HG03457 (cell line): ENCODE measurements at regions not wholly inside any gene's neighbourhood (a gene's known extent, or its start where the extent isn't known, plus 50 kb on each side); places are given as distances from the start of the nearest gene placed in this dataset.
"Not testable (repeated sequence)": the region's sequence is repeated elsewhere in the genome, so short reads cannot be mapped to it uniquely, and the experiment has no call there.

ENCODE experiments used
- ATAC-seq: cut with Tn5 transposase; IDR thresholded peaks from one replicate; pipeline ENCODE4 v1.9.1; 2021; ENCODE audit warnings: moderate number of reproducible peaks; ENCODE audit not compliant: unreplicated experiment

DNA sequence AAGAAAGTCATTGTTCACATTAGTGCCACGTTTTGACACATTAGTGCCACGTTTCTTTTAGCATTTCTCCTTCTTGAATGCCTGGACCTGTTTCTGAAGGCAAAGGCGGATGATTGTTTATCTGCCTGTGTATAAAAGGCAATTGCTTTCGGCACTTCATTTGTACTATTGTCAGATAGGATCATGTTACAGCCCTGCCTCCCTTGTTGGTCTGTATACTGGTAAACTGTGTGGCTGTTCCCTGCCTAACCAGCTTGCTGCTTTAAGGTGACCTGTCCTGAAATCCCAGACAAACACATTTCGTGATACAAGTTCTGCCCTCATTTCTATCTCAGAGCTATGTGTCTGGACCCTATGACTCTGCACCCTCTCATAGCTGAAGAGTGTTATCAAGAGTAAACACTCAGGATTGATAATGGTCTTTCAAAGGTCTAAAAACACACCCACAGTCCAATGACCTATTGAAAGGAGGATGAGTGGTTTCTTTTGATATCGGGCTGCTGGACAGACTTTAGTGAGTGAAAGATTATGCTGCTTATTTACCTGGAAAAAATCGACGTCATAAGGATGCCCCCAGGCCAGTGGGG lies 276.3 kb upstream of the MCTP2 start:
- no peak for ATAC-seq

DNA sequence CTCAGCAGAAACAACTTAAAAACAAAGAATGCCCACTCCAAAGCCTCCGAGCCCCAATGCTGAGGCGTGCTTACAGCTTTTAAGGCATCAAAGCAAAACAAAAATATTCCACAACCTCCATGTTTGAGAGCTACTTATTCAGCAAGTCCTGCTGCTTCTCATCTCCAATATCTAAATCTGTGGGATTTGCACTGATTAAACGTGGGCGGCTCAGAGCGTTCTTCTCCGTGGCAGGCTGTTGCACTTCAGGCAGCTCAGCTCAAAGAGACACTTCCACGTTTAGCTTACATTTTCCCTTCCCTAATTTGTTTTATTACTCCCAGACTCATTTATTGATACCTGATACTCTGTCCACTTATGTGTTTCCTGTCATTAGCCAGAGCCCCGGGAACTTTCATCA lies 282.6 kb upstream of the MCTP2 start:
- no peak for ATAC-seq

DNA sequence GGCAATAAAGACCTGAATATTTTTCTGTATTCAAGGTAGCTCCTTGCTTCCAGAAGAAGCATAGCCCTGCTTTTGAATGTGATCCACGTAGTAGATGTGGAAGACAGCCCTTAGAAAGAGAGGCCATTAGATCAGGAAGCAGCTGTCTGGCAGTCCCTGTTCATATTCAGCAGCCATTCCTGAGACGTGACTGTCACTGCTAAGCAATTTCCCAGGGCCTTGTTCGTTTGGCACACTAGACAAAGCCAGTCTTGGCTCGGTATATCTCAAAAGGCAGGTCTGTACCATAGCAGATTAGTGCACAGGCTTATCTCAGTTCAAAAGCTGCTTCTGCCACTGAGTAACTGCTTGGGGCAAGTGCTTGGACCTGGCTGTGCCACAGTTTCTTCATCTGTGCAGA lies 287.8 kb upstream of the MCTP2 start:
- ATAC-seq: no peak

DNA sequence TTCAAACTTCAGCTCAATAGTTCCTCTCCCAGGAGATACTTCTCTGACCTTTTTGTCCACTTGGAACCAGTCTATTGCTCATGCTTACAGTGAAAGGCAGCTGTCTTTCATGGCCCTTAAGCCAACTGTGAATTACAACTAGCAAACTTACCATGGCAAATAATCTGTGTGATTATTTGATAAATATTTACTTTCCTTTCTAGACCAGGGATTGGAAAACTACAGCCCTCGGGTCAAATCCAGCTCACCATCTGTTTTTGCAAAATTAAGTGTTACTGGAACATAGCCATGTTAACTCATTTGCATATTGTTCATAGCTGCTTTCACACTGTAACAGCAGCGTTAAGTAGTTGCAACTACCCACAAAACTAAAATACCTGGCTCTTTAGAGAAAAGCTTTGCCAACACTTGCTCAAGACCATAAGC lies 289.1 kb upstream of the MCTP2 start:
- no peak for ATAC-seq

DNA sequence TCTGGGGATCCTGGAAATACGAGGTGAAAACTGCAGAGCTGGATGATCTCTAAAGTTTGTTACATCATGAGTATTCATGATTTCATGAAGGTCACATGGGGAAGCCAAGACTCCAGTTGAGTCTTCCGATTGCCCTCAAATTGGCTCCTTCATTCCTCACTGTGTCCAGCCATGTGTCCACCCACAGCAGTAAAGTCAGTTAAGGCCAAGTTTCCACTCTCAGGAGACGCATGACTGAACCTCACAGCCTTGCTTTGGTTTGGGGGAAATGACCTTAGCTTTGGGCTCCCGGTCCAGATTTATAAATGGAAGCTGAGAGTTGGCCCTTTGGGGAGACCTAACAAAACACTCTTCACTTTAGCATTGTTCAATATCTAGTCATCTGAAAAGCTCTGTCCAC lies 289.7 kb upstream of the MCTP2 start:
- ATAC-seq: no peak

DNA sequence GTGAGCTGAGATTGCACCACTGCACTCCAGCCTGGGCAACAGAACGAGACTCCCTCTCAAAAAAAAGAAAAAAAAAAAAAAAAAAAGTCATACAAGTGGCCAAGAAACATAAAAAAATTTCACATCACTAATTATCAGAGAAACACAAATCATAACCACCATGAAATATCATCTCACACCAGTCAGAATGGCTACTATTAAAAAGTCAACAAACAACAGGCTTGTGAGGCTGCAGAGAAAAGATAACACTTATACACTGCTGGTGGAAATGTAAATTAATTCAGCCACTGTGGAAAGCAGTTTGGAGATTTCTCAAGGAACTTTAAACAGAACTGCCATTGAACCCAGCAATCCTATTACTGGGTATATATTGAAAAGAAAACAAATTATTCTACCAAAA lies 291.1 kb upstream of the MCTP2 start:
- ATAC-seq: no peak

DNA sequence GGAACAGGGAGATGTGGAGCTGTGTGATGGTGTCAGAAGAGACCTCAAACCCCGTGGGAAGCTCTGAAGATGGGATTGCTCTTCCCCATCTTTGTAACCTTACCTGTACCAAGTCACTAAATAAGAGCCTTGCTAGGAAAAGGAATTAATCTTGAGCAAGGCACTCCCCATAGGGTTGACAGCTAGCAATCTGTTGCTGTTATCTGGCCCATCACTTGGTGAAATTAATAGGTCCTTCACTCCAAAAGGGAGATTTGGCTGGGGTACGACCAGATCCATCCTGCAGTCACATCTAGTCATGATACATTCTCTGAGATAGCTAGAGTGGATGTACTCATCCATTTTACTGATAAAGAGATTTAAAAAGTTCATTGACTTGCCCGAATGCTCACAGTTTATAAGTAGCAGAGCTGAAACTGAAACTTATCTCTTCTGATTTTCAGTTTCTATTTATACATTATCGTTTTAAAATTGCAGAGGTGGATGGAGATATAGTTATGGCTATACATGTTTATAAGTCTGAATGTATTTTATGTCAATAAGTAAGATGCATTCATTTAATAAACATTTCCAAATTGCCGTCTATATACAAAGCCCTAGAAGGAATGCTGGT lies 299.1 kb upstream of the MCTP2 start:
- ATAC-seq: peak; percentile 84

DNA sequence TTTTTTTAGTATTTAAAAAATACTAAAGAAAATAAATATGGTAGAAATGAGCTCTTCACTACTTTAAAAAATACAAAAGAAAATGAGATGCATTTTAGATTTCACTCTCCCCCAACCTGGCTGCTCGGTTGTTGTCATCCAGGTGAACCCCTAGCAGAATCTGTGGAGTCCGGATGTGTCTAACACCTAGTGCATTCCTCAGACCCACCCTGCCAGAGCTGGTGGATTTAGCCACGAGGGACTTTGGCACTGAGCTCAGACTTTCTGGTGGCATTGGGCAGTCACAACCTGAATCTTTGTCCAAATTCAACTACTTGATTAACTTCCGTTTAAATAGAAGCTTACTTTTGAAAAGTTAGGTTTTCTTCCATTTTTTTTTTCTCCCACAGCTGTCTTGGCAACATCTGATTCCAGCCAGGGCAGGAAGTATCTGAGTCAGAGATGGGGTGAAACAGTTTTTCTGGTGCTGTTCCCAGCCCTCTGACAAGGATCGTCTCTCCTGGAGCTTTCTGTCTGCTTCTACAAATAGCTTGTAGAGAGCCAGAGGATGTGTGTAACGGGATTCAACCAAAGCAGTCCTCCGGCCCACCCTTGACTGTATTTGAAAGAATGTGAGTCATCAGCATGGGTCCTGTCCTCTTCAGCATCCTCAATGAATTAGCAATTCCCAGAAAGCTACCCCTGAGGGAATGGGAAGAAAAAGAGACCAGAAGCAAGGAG lies 301.8 kb upstream of the MCTP2 start:
- no peak for ATAC-seq

DNA sequence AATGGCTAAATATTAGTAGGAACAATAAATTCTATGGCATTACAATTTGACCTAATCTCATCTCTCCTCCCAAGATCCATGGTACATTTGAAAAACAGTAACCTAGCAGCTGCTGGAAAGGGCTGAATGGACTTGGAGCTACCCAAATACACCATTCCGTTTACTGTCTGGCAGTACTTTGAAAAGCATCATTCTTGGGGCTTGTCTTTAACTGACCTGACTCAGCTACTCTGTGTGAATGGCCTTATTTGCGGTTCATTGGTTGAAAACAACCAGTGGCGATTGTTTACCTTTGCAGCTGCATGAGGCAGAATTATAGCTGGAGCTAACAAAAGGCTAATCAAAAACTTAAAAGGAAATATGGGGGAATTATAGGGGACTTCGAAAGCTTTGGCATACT lies 311.2 kb upstream of the MCTP2 start:
- ATAC-seq: no peak

DNA sequence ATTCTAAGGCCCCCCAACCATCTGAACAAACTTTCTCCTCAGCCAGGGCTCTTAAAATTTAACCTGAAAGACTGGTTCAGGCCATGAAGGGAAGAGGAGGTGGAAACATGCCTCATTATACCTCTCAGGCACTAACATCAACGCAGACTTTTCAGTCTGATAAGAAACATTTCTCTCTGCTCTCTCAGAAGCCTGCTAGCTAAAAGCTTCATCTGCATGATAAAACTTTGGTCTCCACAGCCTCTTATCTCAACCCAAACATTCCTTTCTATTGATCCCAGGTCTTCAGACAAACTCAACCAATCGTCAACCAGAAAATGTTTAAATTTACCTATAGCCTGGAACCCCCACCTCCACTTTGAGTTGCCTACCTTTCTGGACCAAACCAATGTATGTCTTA lies 312.6 kb upstream of the MCTP2 start:
- not testable (repeated sequence) for ATAC-seq

DNA sequence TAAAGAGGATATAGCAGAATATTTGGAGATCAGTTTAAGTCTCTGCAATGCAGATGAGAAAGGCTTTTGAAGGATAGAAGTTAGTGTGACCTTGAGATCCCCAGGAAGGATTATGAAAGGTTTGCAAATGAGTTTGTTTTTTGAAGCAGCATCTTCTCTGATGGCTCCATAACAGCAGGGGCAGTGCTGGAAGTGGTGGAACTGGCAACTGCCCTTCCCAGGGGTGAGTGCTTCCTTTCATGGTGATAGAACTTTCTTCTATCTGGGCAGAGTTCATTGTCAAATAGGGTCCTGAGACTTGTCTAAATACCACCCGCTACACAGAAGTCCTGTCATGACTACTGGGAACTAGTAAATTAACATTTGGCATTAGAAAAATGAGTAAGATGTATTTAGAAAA lies 314.2 kb upstream of the MCTP2 start:
- no peak for ATAC-seq

DNA sequence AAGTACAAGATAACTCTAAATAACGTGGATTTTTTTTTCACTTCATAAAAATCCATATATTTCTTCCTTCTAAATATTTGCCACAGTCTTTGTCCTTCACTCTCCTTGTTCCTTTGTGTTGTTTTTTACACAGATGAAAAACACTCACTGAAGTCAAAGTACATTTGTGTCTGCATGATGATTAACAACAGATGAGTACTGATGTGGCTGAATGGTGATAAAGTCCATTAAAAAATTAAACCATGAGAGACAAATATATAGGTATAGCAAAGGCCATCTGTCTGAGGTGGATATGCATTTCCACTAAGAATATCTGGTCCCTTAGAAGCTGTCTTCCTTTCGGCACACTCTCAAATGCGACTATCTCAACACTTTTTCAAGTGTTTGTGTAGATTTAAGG lies 317.5 kb upstream of the MCTP2 start:
- ATAC-seq: no peak

DNA sequence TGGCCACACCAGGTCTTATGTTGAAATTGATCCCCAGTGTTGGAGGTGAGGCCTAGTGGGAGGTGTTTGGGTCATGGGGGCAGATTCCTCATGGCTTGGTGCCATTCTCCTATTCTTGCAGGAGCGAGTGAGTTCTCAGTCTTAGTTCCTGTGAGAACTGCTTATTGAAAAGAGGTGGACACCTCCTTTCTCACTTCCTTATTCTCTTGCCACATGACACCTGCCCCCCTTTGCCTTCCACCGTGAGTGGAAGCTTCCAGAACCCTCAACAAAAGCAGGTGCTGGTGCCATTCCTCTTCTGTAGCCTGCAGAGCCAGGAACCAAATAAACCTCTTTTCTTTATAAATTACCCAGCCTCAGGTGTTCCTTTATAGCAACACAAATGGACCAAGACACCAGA lies 318.1 kb upstream of the MCTP2 start:
- ATAC-seq: no peak

DNA sequence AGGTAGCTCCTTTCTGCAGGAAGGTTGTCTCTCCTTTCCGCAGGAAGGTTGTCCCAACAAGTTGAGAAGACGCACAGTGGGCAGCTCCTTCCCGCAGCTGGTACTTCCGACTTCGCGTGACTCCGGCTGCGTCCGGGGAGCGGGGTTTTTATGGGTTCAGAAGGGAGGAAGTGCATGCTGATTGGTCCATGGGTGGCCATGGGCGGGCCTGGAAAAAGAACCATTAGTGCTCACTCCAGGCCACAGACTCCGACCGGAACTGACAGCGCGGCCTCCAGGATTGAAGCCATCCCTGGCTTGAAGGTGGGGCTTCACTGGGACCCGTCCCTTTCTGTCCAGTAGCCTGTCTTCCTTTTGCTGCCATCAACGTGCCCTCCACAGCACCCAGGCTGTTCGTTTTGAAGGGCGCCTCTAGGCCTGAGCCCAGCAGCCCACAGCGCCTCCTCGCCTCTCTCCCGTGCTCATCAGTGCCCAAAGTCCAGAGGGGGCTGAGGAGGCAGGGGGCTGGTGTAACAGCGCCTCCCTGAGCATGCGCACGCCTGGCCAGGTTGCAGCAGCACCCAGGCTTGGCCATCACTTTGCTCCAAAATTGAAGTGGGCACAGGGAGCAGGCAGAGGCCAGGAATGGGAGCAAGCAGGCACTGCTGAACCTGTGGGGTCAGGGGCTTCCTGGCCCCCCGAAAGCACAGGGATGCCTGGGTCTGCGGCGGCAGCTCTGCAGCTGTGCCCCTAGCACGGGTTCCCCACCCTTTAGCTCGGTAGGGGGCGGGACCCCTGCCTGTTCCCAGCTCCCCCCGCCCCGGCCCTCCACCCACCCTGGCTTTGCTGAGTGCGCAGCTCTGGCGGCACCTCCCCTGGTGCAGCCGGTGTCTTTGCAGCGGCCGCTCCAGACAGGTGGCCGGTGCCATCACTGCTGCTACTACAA lies 330.6 kb upstream of the MCTP2 start:
- ATAC-seq: no peak

DNA sequence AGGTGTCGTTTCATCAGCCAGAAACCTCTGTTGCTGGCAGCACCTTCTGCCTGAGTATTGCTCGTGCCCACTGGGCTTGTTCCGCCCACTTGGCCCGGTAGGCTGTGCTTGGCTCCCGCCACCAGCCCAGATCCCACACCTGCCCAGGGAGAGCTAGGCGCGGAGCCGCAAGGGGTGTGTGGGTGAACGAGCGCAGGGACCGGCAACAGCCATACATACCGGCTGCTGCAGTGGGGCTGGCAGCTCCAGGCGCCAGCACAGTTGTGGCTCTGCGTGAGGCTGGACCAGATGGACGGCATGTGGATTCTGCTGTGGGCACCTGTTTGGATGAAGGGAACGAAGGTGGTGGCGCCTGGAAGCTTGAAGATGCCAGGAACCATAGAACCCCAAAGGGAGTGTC lies 331.5 kb upstream of the MCTP2 start:
- ATAC-seq: no peak

DNA sequence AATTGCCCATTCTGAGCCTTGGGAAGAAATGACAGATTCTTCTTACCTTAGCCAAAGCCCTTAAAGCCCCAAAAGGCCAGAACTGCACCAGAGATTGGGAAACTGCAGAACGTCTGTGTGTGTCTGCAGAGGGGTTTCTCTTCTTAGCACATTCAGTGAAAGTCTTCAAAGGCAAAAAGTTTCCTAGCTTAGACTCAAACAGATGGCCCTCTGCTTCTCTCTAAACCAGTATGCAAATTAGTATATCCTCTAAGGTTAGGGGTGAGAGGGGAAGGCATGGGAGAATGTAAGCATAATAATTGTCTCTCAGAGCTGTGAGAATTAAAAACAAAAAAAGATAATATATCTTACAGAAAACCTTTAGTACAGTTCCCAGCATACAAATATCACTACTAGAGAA lies 334.0 kb upstream of the MCTP2 start:
- no peak for ATAC-seq

DNA sequence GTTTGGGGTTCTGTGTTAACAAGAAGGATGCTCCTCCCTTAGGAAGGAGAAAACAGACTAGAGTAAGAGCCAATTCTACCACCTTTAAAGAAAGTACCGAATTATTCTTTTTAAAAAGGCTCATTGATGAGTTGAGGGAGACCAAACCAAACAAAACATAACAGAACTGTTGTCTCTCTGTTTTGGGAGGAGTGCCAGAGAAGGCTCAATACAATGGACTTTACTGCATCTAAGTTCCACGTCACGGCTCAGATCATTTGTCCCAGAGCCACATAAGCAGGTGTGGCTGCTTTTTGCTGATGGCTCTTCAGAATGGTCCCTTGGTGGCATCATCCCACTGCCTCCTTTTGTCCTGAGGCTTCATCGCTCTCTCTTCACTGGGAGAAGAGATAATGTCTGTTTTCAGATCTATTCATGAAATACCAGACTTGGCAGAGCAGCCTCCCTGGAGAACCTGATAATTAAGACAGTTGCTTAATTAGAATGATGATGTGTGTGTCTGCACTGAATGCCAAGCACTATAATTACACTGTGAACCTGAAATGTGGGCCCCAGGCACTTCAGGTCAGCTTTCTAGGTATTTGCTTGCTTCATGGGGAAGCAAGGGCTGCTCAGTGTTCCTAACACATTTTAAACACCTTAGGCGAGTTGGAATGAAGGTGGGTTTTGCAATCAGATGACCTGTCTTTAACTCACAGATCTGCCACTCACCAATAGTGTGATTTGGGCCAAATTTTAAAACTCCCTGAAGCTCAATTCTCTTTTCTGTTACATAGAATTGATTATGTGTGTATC lies 335.2 kb upstream of the MCTP2 start:
- ATAC-seq: no peak

DNA sequence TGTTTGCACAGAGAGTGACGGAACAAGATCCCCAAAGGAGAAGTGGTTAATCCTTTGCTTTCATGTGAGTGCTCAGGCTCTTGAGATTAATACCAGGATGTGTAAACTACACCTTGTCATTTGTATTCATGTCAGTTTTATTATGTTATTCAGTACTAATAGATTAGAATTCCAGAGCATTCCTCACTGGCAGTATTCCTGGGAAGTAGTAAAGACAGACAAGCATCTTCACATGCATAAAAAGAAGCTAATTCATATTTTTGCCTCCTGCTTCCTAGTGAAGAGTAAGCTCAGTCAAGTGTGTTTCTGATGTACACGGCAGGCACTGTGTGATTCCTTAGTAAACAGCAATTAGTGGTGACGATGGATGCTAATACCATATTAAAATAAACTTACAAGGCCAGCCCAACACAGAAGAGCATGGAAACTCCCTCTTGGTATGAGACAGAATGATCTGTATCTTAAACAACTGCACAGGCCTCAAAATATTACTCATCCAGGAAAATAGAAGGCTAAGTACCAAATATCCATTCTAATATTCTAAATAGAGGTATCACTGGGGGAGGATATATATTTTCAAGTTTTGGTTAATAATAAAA lies 336.8 kb upstream of the MCTP2 start:
- no peak for ATAC-seq

DNA sequence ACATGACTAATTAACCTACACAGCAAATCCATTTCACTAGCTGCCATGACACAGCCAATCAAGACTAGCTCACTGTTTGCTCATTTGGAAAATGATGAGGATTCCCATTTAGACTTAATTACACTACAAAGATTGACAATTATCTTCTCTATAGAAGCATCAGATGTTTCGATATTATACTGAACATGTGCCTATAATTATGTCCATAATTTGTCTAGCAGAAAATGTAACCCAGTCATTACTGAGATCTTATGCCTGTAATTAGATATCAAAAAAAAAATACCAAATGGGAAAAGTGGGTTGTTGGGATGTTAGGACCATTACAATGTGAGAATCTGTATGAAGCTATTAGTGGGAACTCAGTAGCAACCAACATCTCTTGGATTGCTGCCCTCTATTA lies 344.2 kb upstream of the MCTP2 start:
- no peak for ATAC-seq

DNA sequence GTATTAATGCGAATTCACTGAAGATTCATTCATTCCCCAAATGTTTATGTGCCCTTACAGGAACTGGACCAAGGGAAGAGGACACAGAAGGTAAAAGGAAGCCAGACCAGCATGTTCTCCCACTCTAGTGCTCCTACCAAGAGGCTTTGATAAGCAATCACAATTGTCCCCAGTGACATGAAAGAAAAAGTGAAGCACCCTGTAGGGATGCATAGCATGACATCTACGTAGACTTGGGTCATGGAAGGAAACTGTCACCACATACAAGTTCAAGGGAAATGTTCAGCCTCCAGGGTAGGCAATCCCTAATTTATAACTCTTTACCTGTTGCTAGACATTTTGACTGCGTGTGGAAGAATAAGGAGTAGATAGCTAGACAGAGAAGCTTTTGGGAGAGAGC lies 348.6 kb upstream of the MCTP2 start:
- ATAC-seq: no peak
